Activated CD4-positive, alpha-beta memory T cell treated with anti-CD3 and anti-CD28 coated beads, Interleukin-2, amount 10 ng/mL, durations not matched to agents 7 days and 5 days (primary cell): ENCODE measurements at regions not wholly inside any gene's neighbourhood (a gene's known extent, or its start where the extent isn't known, plus 50 kb on each side); places are given as distances from the start of the nearest gene placed in this dataset.
"Not testable (repeated sequence)": the region's sequence is repeated elsewhere in the genome, so short reads cannot be mapped to it uniquely, and the experiment has no call there.

Source experiments
- CTCF ChIA-PET: fragments of 350-600 bp; sonication (Branson Sonifier 250); formaldehyde crosslinking; loops from one replicate; lab custom pipeline; 2021; ENCODE audit warnings: antibody characterized with exemption, inconsistent platforms; lab: Charles Lee
- POLR2A ChIA-PET: fragments of 350-600 bp; sonication (Branson Sonifier 250); formaldehyde crosslinking; loops from one replicate; lab custom pipeline; 2021; ENCODE audit warnings: antibody characterized with exemption; lab: Charles Lee
- DNase-seq: peaks from one replicate; pipeline ENCODE4 v3.0.0-alpha.2; 2020
- H3K27ac Mint-ChIP-seq: one replicate; pipeline ENCODE4 v1.8.0; 2021; ENCODE audit warnings: mild to moderate bottlenecking, mixed read lengths
- H3K27me3 Mint-ChIP-seq: one replicate; pipeline ENCODE4 v1.8.0; 2021; ENCODE audit warnings: mixed read lengths
- H3K36me3 Mint-ChIP-seq: one replicate; pipeline ENCODE4 v1.8.0; 2021; ENCODE audit warnings: low read depth, mixed read lengths
- H3K4me1 Mint-ChIP-seq: one replicate; pipeline ENCODE4 v1.8.0; 2021; ENCODE audit warnings: mixed read lengths
- H3K4me3 Mint-ChIP-seq: one replicate; pipeline ENCODE4 v1.8.0; 2021; ENCODE audit warnings: mild to moderate bottlenecking, mixed read lengths
- H3K9me3 Mint-ChIP-seq: one replicate; pipeline ENCODE4 v1.8.0; 2021; ENCODE audit warnings: mixed read lengths

DNA sequence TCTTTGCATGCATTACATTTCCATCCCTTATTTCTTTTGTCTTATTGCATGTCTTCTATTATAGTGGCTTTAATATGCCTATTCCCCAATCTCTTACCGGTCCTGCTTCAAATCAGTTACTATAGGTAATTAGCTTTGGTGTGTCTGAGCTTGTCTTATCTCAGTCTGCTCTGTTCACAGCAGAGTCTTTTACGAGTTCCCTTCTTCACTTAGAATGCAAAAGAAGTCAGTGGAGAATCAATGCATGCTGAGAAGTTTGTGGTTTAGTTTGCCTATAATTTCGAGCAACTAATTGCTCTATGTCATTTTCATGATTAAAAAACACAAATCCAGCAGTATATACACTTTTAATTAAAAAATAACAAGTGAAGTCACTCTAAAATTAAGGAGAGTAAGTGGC, 545.0 kb downstream of the SLCO4C1 start:
- POLR2A ChIA-PET = no interaction called here
- no peak overlapping the region for H3K27ac Mint-ChIP-seq
- no peaks in the 10 kb centered on the region for H3K27me3 Mint-ChIP-seq
- H3K36me3 Mint-ChIP-seq = no peaks in the 10 kb centered on the region
- H3K9me3 Mint-ChIP-seq = no peaks in the 10 kb centered on the region
- no peaks in the 10 kb centered on the region for H3K4me1 Mint-ChIP-seq
- CTCF ChIA-PET = no interaction called here
- no peak overlapping the region for H3K4me3 Mint-ChIP-seq
- DNase-seq = no peak

- H3K4me3 Mint-ChIP-seq, H3K27ac Mint-ChIP-seq, DNase-seq, H3K36me3 Mint-ChIP-seq, POLR2A ChIA-PET, H3K4me1 Mint-ChIP-seq, CTCF ChIA-PET, H3K9me3 Mint-ChIP-seq, H3K27me3 Mint-ChIP-seq: not testable (repeated sequence)
Measured at GRCh38 chr5:101743000-101743399, 553.1 kb downstream of the SLCO4C1 start.

- ChIA-PET POLR2A (no interaction called here), CTCF (no interaction called here)
- DNase-seq = no peak
- no peaks in the 10 kb centered on the region for H3K4me1 Mint-ChIP-seq
- H3K9me3 Mint-ChIP-seq = no peaks in the 10 kb centered on the region
- no peaks in the 10 kb centered on the region for H3K27me3 Mint-ChIP-seq
- H3K36me3 Mint-ChIP-seq = no peaks in the 10 kb centered on the region
- no peak overlapping the region for H3K27ac Mint-ChIP-seq
- no peak overlapping the region for H3K4me3 Mint-ChIP-seq
Measured at GRCh38 chr5:101728933-101729332, 567.2 kb downstream of the SLCO4C1 start.

- H3K4me1 Mint-ChIP-seq = no peaks in the 10 kb centered on the region
- ChIA-PET CTCF (no interaction called here), POLR2A (no interaction called here)
- no peaks in the 10 kb centered on the region for H3K27me3 Mint-ChIP-seq
- no peaks in the 10 kb centered on the region for H3K36me3 Mint-ChIP-seq
- DNase-seq = no peak
- no peak overlapping the region for H3K4me3 Mint-ChIP-seq
- H3K9me3 Mint-ChIP-seq = peaks cover 2% of the 10 kb centered on the region
- no peak overlapping the region for H3K27ac Mint-ChIP-seq
Measured at GRCh38 chr5:101721543-101721942, 574.5 kb downstream of the SLCO4C1 start.

DNA sequence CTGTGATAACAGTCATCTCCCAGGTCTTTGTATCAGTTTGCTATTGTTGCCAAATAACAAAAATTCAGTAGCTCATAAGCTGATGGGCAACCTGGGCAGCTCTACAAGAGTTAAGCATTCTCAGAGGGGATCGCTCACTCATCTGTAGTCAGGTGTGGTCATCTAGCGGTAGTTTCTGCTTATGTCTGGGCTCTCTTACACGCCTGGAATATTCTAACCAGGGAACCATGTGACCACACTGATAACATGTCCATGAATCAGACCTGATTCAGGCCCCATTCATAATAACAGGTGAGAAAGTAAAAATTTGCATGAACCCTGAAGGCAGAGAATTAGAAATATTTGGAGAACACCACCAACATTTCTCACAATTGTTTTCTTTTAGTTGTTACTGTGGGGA, 576.1 kb downstream of the SLCO4C1 start:
- H3K27ac Mint-ChIP-seq = no peak overlapping the region
- H3K4me3 Mint-ChIP-seq = no peak overlapping the region
- H3K9me3 Mint-ChIP-seq = peaks cover 2% of the 10 kb centered on the region
- DNase-seq = no peak
- H3K4me1 Mint-ChIP-seq = no peaks in the 10 kb centered on the region
- H3K36me3 Mint-ChIP-seq = no peaks in the 10 kb centered on the region
- CTCF ChIA-PET = no interaction called here
- no peaks in the 10 kb centered on the region for H3K27me3 Mint-ChIP-seq
- POLR2A ChIA-PET = no interaction called here

GRCh38 chr5:101717721-101718120, 578.4 kb downstream of the SLCO4C1 start:
- H3K9me3 Mint-ChIP-seq = peaks cover 2% of the 10 kb centered on the region
- CTCF ChIA-PET = no interaction called here
- POLR2A ChIA-PET = no interaction called here
- DNase-seq = no peak
- H3K36me3 Mint-ChIP-seq = no peaks in the 10 kb centered on the region
- H3K27ac Mint-ChIP-seq = no peak overlapping the region
- no peak overlapping the region for H3K4me3 Mint-ChIP-seq
- H3K27me3 Mint-ChIP-seq = no peaks in the 10 kb centered on the region
- H3K4me1 Mint-ChIP-seq = no peaks in the 10 kb centered on the region

DNA sequence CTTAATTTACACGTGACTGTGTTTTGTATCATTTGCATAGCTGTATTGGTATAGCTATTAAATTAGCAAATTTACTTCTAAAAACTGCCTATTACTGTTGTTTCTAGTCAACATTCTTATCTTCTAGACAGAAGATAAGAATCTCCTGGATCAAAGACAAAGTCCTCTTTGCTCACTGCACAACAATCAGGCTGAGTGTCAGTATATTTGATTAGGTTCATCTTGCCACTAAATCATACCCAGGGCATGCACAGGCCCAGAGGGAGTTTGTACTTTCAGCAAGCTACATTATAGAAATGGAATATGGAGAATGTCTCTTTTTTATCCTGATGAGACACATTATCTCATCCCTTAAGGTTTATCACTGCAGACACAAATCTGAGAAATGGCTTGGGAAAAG, 579.1 kb downstream of the SLCO4C1 start:
- ChIA-PET POLR2A (no interaction called here), CTCF (no interaction called here)
- H3K27ac Mint-ChIP-seq = no peak overlapping the region
- no peaks in the 10 kb centered on the region for H3K36me3 Mint-ChIP-seq
- no peaks in the 10 kb centered on the region for H3K27me3 Mint-ChIP-seq
- H3K9me3 Mint-ChIP-seq = no peaks in the 10 kb centered on the region
- no peak for DNase-seq
- no peaks in the 10 kb centered on the region for H3K4me1 Mint-ChIP-seq
- no peak overlapping the region for H3K4me3 Mint-ChIP-seq

DNA sequence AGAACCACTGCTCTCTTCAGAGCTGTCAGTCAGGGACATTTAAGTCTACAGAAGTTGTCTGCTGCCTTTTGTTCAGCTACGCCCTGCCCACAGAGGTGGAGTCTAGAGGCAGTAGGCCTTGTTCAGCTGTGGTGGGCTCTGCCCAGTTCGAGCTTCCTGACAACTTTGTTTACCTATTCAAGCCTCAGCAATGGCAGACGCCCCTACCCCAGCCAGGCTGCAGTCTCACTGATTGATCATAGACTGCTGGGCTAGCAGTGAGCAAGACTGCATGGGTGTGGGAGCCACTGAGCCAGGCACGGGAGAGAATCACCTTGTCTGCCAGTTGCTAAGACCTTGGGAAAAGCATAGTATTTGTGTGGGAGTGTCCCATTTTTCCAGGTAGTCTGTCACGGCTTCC, 580.3 kb downstream of the SLCO4C1 start:
- H3K4me3 Mint-ChIP-seq, H3K4me1 Mint-ChIP-seq, DNase-seq, POLR2A ChIA-PET, CTCF ChIA-PET, H3K27ac Mint-ChIP-seq, H3K9me3 Mint-ChIP-seq, H3K27me3 Mint-ChIP-seq, H3K36me3 Mint-ChIP-seq: not testable (repeated sequence)

DNA sequence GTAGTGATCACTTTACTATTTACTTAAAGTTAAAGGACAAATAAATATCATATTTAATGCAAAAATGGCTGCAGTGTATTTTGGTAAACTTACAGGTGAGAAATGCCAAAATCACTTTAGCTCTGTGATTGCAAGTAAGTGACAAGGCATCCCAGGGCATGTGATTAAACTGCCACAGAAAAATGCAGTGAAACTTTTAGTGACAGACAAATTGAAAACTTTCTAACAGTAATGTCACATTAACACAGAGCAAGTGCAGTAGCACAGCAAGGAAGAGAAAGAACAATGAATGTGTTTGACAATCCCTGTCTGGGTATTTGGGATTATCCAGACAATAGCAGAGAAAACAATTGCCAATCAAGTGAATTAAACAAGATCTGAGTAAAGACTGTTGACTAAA, 606.8 kb downstream of the SLCO4C1 start:
- no peaks in the 10 kb centered on the region for H3K9me3 Mint-ChIP-seq
- H3K27ac Mint-ChIP-seq = no peak overlapping the region
- H3K4me1 Mint-ChIP-seq = no peaks in the 10 kb centered on the region
- POLR2A ChIA-PET = no interaction called here
- H3K36me3 Mint-ChIP-seq = no peaks in the 10 kb centered on the region
- no peak overlapping the region for H3K4me3 Mint-ChIP-seq
- CTCF ChIA-PET = no interaction called here
- no peak for DNase-seq
- H3K27me3 Mint-ChIP-seq = no peaks in the 10 kb centered on the region

DNA sequence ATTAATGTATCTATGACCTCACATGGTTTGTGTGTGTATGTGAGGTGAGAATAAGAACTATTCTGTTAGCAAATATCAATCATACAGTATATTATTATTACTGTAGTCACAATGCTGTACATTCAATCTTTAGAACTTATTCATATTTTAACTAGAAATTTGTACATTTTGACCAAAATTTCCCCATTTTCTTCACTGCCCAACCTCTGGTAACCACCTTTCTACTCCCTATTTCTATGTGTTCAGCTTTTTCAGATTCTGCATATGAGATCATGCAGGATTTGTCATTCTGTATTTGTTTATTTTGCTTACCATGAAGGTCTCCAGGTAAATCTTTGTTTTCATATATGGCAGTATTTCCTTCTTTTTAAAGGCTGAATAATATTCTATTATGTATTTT, 607.9 kb downstream of the SLCO4C1 start:
- Mint-ChIP-seq H3K27me3 (no peaks in the 10 kb centered on the region), H3K4me3 (no peak overlapping the region), H3K27ac (no peak overlapping the region), H3K36me3 (no peaks in the 10 kb centered on the region), H3K9me3 (no peaks in the 10 kb centered on the region), H3K4me1 (no peaks in the 10 kb centered on the region)
- no peak for DNase-seq
- ChIA-PET CTCF (interaction anchor here (1.6 kb wide), 1 partner anchor 9 kb away, joined by 8 read pairs; no protein-coding TSS in a partner anchor), POLR2A (no interaction called here)

- POLR2A ChIA-PET = no interaction called here
- Mint-ChIP-seq H3K4me1 (no peaks in the 10 kb centered on the region), H3K27ac (no peak overlapping the region), H3K4me3 (no peak overlapping the region), H3K9me3 (no peaks in the 10 kb centered on the region), H3K27me3 (no peaks in the 10 kb centered on the region), H3K36me3 (no peaks in the 10 kb centered on the region)
- no peak for DNase-seq
- CTCF ChIA-PET = interaction anchor here (1.6 kb wide), 1 partner anchor 8 kb away, joined by 8 read pairs; no protein-coding TSS in a partner anchor
Measured at GRCh38 chr5:101687349-101687985, 608.6 kb downstream of the SLCO4C1 start.

DNA sequence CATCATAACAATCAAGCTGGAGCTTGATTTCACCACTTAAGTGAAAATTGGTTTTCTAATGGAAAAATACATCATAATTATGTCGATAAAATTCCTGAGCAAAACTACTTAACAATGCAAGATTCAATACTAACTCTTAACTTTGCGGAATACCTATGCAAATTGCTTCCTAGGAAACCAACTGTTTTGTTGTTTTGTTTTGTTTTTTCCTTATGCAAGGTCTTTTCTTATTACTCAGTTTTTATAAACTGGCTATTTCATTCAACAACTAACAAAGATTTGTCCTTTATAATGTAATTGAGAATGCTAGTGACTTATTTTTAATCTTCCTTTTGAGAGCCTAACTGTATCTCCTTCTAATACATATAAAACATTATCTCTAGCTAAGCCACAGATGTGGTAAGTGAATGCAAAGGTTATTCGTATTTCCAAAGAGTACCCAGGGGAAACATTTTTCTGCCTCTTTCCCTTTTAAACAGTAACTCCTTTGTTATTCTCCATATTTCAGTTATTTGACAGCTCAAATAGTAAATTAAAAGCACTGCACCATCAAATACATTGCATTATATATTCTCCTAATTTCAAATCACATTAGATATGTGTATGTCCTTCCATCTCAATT, 609.4 kb downstream of the SLCO4C1 start:
- Mint-ChIP-seq H3K36me3 (no peaks in the 10 kb centered on the region), H3K9me3 (no peaks in the 10 kb centered on the region), H3K27me3 (no peaks in the 10 kb centered on the region), H3K4me1 (no peaks in the 10 kb centered on the region), H3K27ac (no peak overlapping the region), H3K4me3 (no peak overlapping the region)
- POLR2A ChIA-PET = no interaction called here
- DNase-seq = no peak
- CTCF ChIA-PET = no interaction called here

DNA sequence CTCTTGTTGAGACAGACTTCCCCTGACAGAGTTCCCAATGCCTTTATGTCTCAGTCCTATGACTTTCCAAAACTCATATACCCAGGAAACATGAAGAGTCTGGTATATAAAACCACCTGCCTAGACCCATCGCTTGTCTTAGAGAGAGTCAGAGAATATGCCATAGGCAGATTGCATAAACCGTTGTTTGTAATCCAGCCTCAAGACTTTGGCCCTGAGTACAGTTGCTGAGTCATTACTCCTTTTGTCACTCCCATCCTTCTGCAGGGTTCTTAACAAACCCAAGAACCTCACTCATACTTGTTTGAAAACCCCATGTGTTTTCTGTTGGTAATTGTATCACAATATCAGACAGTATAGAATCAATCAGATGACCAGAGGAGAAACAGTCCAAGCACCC, 616.3 kb downstream of the SLCO4C1 start:
- no peak overlapping the region for H3K27ac Mint-ChIP-seq
- H3K4me1 Mint-ChIP-seq = no peaks in the 10 kb centered on the region
- H3K4me3 Mint-ChIP-seq = no peak overlapping the region
- POLR2A ChIA-PET = no interaction called here
- CTCF ChIA-PET = interaction anchor here (1.3 to 2.1 kb wide), 2 partner anchors 8 to 17 kb away, joined by 3 to 8 read pairs; no protein-coding TSS in a partner anchor
- no peaks in the 10 kb centered on the region for H3K9me3 Mint-ChIP-seq
- H3K36me3 Mint-ChIP-seq = no peaks in the 10 kb centered on the region
- no peaks in the 10 kb centered on the region for H3K27me3 Mint-ChIP-seq
- no peak for DNase-seq
